ENCODE measurements at regions not wholly inside any gene's neighbourhood (a gene's known extent, or its start where the extent isn't known, plus 50 kb on each side); places are given as distances from the start of the nearest gene placed in this dataset.

GRCh38 chr6:108793516-108794251, 54.5 kb upstream of the ARMC2 start:
- no peak for TF ChIP-seq POLR2AphosphoS5 (IDR thresholded peaks at IDR 0.05)
- TF ChIP-seq CTCF (IDR thresholded peaks at IDR 0.05 in 8 of 11, conservative IDR thresholded peaks at IDR 0.05 in 3 of 11), result no peak
- no peak for TF ChIP-seq POLR2A (IDR thresholded peaks at IDR 0.05)

All from spleen (tissue), 7 donors.